Gastrocnemius medialis (tissue), 4 donors: ENCODE measurements at regions not wholly inside any gene's neighbourhood (a gene's known extent, or its start where the extent isn't known, plus 50 kb on each side); places are given as distances from the start of the nearest gene placed in this dataset.

Experiments used
- POLR2A ChIP-seq, 2 donors: fragments of 450-650 bp; IDR thresholded peaks; one replicate each; pipeline ENCODE4 v1.6.1; 2017; ENCODE audit warnings: antibody characterized with exemption in 2 of 2, mild to moderate bottlenecking in 2 of 2, moderate library complexity in 2 of 2
- TF ChIP-seq, protein P1 (sequence below), 5 experiments: fragments of 450-650 bp in 3 of 5; fragments of 200-600 bp in 2 of 5; sonication (generic) in 2 of 5; IDR thresholded peaks in 4 of 5; conservative IDR thresholded peaks in 1 of 5; 1 replicate in 4 of 5; 2 replicates in 1 of 5; pipeline ENCODE4 v1.5.1; 2016 to 2019; ENCODE audit warnings: antibody characterized with exemption in 5 of 5, mild to moderate bottlenecking in 3 of 5, moderate library complexity in 3 of 5

DNA sequence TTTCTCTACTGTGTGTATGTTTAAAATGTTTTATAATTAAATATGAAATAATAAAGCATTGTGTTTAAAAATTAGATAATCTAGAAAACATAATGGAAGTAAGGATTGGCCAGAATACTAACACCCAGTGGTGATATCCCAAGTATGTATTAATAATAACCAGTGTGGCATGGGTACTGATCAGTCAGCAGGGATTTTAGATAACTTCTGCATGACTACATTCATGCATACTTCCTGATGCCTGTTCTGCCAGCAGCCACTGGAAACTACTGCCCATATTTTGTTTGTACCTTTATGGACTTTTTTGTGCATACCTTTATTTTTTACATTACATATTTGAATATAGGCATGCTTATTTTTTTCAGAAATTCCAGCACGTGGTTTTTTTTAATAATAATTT, 156.6 kb upstream of the TMEM196 start:
- TF ChIP-seq, protein P1, sequence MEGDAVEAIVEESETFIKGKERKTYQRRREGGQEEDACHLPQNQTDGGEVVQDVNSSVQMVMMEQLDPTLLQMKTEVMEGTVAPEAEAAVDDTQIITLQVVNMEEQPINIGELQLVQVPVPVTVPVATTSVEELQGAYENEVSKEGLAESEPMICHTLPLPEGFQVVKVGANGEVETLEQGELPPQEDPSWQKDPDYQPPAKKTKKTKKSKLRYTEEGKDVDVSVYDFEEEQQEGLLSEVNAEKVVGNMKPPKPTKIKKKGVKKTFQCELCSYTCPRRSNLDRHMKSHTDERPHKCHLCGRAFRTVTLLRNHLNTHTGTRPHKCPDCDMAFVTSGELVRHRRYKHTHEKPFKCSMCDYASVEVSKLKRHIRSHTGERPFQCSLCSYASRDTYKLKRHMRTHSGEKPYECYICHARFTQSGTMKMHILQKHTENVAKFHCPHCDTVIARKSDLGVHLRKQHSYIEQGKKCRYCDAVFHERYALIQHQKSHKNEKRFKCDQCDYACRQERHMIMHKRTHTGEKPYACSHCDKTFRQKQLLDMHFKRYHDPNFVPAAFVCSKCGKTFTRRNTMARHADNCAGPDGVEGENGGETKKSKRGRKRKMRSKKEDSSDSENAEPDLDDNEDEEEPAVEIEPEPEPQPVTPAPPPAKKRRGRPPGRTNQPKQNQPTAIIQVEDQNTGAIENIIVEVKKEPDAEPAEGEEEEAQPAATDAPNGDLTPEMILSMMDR (IDR thresholded peaks at IDR 0.05 in 4 of 5, conservative IDR thresholded peaks at IDR 0.05 in 1 of 5): no peak
- TF ChIP-seq POLR2A (IDR thresholded peaks at IDR 0.05): no peak
